Neural cell (in vitro differentiated cells): ENCODE measurements at regions not wholly inside any gene's neighbourhood (a gene's known extent, or its start where the extent isn't known, plus 50 kb on each side); places are given as distances from the start of the nearest gene placed in this dataset.

Experiments
- H2AFZ ChIP-seq: fragments of 200-600, 300-800 bp; sonication (generic), shearing (Covaris generic); 2 replicates; pipeline ENCODE4 v1.6.0; 2014; ENCODE audit warnings: low read depth, mild to moderate bottlenecking, antibody characterized with exemption, low read length, moderate library complexity
- H3F3A ChIP-seq: fragments of 200-600 bp; shearing (Covaris generic); 2 replicates; pipeline ENCODE4 v1.6.1; 2016; ENCODE audit warnings: mild to moderate bottlenecking, moderate library complexity, mixed read lengths, antibody characterized with exemption, low read length; ENCODE audit not compliant: insufficient read depth, poor library complexity, severe bottlenecking
- H3K27ac ChIP-seq: fragments of 200-600, 300-800 bp; sonication (generic), shearing (Covaris generic); 2 replicates; pipeline ENCODE4 v1.5.1; 2014; ENCODE audit warnings: mild to moderate bottlenecking, low read length, moderate library complexity
- H3K27me3 ChIP-seq: fragments of 300-800, 200-600 bp; sonication (generic), shearing (Covaris generic); 2 replicates; pipeline ENCODE4 v1.6.0; 2014; ENCODE audit warnings: mild to moderate bottlenecking, low read depth, low read length, moderate library complexity; ENCODE audit not compliant: insufficient read depth
- H3K36me3 ChIP-seq: fragments of 300-800, 200-600 bp; sonication (generic), shearing (Covaris generic); 2 replicates; pipeline ENCODE4 v1.5.1; 2014; ENCODE audit warnings: mild to moderate bottlenecking, antibody characterized with exemption, low read length, moderate library complexity; ENCODE audit not compliant: insufficient read depth
- H3K4me2 ChIP-seq: fragments of 300-800, 200-600 bp; sonication (generic), shearing (Covaris generic); 2 replicates; pipeline ENCODE4 v1.6.0; 2014; ENCODE audit warnings: mild to moderate bottlenecking, low read length
- H3K4me3 ChIP-seq: fragments of 300-800, 200-600 bp; sonication (generic), shearing (Covaris generic); 2 replicates; pipeline ENCODE4 v1.5.1; 2014; ENCODE audit warnings: mild to moderate bottlenecking, low read length, moderate library complexity
- H3K79me2 ChIP-seq: fragments of 200-600 bp; shearing (Covaris generic); replicated peaks from 2 replicates; pipeline ENCODE4 v1.6.0; 2014; ENCODE audit warnings: mild to moderate bottlenecking, low read length, moderate library complexity; ENCODE audit not compliant: insufficient read depth
- H3K9ac ChIP-seq: fragments of 300-800, 200-600 bp; sonication (generic), shearing (Covaris generic); 2 replicates; pipeline ENCODE4 v1.6.1; 2016; ENCODE audit warnings: mild to moderate bottlenecking, low read length, mixed read lengths
- H3K9me2 ChIP-seq: fragments of 200-600 bp; shearing (Covaris generic); 2 replicates; pipeline ENCODE4 v1.6.1; 2016; ENCODE audit warnings: mild to moderate bottlenecking, low read length, mixed read lengths; ENCODE audit not compliant: insufficient read depth
- H3K9me3 ChIP-seq: fragments of 200-600, 300-800 bp; sonication (generic), shearing (Covaris generic); 2 replicates; pipeline ENCODE4 v1.6.1; 2016; ENCODE audit warnings: mild to moderate bottlenecking, mixed run types, low read length, moderate library complexity, mixed read lengths
- H4K20me1 ChIP-seq: fragments of 200-600 bp; shearing (Covaris generic); 2 replicates; pipeline ENCODE4 v1.6.1; 2016; ENCODE audit warnings: mild to moderate bottlenecking, mixed run types; ENCODE audit not compliant: insufficient read depth
- CTCF ChIP-seq: fragments of 450-650 bp; IDR thresholded peaks from 2 replicates; pipeline ENCODE4 v1.5.1; 2014; ENCODE audit warnings: antibody characterized with exemption, mild to moderate bottlenecking, moderate library complexity; ENCODE audit not compliant: poor library complexity, severe bottlenecking
- EP300 ChIP-seq: fragments of 450-650 bp; conservative IDR thresholded peaks from 2 replicates; pipeline ENCODE4 v1.6.1; 2014; ENCODE audit warnings: antibody characterized with exemption, mild to moderate bottlenecking, moderate library complexity; ENCODE audit not compliant: poor library complexity, severe bottlenecking
- EZH2 ChIP-seq: fragments of 200-600, 300-800 bp; shearing (Covaris generic), sonication (generic); IDR thresholded peaks from 2 replicates; pipeline ENCODE4 v1.6.1; 2014; ENCODE audit warnings: antibody characterized with exemption, low read length, borderline replicate concordance, mild to moderate bottlenecking; ENCODE audit not compliant: insufficient read depth, poor library complexity, severe bottlenecking
- MXI1 ChIP-seq: fragments of 450-650 bp; conservative IDR thresholded peaks from 2 replicates; pipeline ENCODE4 v1.6.1; 2014; ENCODE audit warnings: antibody characterized with exemption, mild to moderate bottlenecking; ENCODE audit not compliant: poor library complexity, severe bottlenecking
- POLR2AphosphoS5 ChIP-seq: IDR thresholded peaks from 2 replicates; pipeline ENCODE4 v1.6.1; 2012
- RAD21 ChIP-seq: fragments of 450-650 bp; conservative IDR thresholded peaks from 2 replicates; pipeline ENCODE4 v1.6.1; 2014; ENCODE audit warnings: antibody characterized with exemption, mild to moderate bottlenecking, moderate library complexity
- REST ChIP-seq: IDR thresholded peaks from 2 replicates; pipeline ENCODE4 v1.6.1; 2012; ENCODE audit warnings: borderline replicate concordance
- SMC3 ChIP-seq: fragments of 450-650 bp; conservative IDR thresholded peaks from 2 replicates; pipeline ENCODE4 v1.6.1; 2014; ENCODE audit warnings: antibody characterized with exemption, mild to moderate bottlenecking, moderate library complexity; ENCODE audit not compliant: poor library complexity
- TAF1 ChIP-seq: IDR thresholded peaks from 2 replicates; pipeline ENCODE4 v1.6.1; 2012; ENCODE audit warnings: low read depth

DNA sequence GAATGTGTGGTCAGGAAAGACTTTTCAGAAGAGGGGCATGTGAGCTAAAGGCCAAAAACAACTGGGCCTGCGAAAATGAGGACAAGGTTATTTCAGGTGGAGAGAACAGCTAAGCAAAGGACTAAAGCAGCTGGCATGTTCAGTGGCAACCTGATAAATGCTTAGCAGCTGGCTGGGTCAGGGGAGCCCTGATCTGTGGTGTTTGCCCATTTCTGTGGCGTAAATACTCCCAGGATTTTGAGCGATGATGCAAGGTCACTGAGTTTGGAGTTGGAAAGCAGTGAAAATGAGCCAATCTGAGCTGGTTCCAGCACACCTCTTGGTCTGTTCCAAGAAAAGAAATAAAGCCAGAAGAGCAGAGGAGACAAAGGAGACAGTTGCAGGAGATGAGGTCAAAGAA lies 704.3 kb downstream of the UQCRFS1 start:
- H2AFZ ChIP-seq = no peak overlapping the region
- H3K27me3 ChIP-seq = no peaks in the 10 kb centered on the region
- no peak overlapping the region for H3K4me3 ChIP-seq
- no peak overlapping the region for H3K4me2 ChIP-seq
- H4K20me1 ChIP-seq = no peaks in the 10 kb centered on the region
- H3K79me2 ChIP-seq = no peaks in the 10 kb centered on the region
- H3K36me3 ChIP-seq = no peaks in the 10 kb centered on the region
- no peak for TF ChIP-seq REST
- no peak for TF ChIP-seq MXI1
- no peak for TF ChIP-seq CTCF
- TF ChIP-seq EP300 = no peak
- no peak for TF ChIP-seq TAF1
- TF ChIP-seq EZH2 = no peak
- no peak for TF ChIP-seq SMC3
- TF ChIP-seq POLR2AphosphoS5 = no peak
- no peak for TF ChIP-seq RAD21
- H3K9ac ChIP-seq = no peak overlapping the region
- no peaks in the 10 kb centered on the region for H3K9me3 ChIP-seq
- no peaks in the 10 kb centered on the region for H3K9me2 ChIP-seq
- H3F3A ChIP-seq = no peaks in the 10 kb centered on the region
- H3K27ac ChIP-seq = peak overlapping the region; percentile 36

GRCh38 chr19:28505933-28506332 lies 707.0 kb downstream of the UQCRFS1 start:
- Histone ChIP-seq H3K27me3 (no peaks in the 10 kb centered on the region), H3K9ac (no peak overlapping the region), H3F3A (no peaks in the 10 kb centered on the region), H3K36me3 (no peaks in the 10 kb centered on the region), H2AFZ (no peak overlapping the region), H3K79me2 (no peaks in the 10 kb centered on the region), H3K27ac (no peak overlapping the region), H4K20me1 (no peaks in the 10 kb centered on the region), H3K4me3 (no peak overlapping the region), H3K4me2 (no peak overlapping the region), H3K9me3 (no peaks in the 10 kb centered on the region), H3K9me2 (no peaks in the 10 kb centered on the region)
- TF ChIP-seq REST (no peak), MXI1 (no peak), TAF1 (no peak), RAD21 (no peak), SMC3 (no peak), CTCF (no peak), EZH2 (no peak), EP300 (no peak), POLR2AphosphoS5 (no peak)
